ENCODE measurements at regions not wholly inside any gene's neighbourhood (a gene's known extent, or its start where the extent isn't known, plus 50 kb on each side); places are given as distances from the start of the nearest gene placed in this dataset.

- H3K36me3 ChIP-seq (ENCODE audit: control insufficient read depth, insufficient read depth, low read length): no peaks in the 10 kb centered on the region
- ChIA-PET POLR2A (no interaction called here), CTCF (no interaction called here)
- no peak for TF ChIP-seq TCF7L2 (IDR thresholded peaks at IDR 0.05; ENCODE audit: low read depth, low read length)
- TF ChIP-seq, protein P1, sequence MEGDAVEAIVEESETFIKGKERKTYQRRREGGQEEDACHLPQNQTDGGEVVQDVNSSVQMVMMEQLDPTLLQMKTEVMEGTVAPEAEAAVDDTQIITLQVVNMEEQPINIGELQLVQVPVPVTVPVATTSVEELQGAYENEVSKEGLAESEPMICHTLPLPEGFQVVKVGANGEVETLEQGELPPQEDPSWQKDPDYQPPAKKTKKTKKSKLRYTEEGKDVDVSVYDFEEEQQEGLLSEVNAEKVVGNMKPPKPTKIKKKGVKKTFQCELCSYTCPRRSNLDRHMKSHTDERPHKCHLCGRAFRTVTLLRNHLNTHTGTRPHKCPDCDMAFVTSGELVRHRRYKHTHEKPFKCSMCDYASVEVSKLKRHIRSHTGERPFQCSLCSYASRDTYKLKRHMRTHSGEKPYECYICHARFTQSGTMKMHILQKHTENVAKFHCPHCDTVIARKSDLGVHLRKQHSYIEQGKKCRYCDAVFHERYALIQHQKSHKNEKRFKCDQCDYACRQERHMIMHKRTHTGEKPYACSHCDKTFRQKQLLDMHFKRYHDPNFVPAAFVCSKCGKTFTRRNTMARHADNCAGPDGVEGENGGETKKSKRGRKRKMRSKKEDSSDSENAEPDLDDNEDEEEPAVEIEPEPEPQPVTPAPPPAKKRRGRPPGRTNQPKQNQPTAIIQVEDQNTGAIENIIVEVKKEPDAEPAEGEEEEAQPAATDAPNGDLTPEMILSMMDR (IDR thresholded peaks at IDR 0.05): no peak
- TF ChIP-seq, protein P2, sequence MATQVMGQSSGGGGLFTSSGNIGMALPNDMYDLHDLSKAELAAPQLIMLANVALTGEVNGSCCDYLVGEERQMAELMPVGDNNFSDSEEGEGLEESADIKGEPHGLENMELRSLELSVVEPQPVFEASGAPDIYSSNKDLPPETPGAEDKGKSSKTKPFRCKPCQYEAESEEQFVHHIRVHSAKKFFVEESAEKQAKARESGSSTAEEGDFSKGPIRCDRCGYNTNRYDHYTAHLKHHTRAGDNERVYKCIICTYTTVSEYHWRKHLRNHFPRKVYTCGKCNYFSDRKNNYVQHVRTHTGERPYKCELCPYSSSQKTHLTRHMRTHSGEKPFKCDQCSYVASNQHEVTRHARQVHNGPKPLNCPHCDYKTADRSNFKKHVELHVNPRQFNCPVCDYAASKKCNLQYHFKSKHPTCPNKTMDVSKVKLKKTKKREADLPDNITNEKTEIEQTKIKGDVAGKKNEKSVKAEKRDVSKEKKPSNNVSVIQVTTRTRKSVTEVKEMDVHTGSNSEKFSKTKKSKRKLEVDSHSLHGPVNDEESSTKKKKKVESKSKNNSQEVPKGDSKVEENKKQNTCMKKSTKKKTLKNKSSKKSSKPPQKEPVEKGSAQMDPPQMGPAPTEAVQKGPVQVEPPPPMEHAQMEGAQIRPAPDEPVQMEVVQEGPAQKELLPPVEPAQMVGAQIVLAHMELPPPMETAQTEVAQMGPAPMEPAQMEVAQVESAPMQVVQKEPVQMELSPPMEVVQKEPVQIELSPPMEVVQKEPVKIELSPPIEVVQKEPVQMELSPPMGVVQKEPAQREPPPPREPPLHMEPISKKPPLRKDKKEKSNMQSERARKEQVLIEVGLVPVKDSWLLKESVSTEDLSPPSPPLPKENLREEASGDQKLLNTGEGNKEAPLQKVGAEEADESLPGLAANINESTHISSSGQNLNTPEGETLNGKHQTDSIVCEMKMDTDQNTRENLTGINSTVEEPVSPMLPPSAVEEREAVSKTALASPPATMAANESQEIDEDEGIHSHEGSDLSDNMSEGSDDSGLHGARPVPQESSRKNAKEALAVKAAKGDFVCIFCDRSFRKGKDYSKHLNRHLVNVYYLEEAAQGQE (IDR thresholded peaks at IDR 0.05; ENCODE audit: insufficient read depth in 1 of 2, low read depth in 2 of 2, low read length in 1 of 2): no peak
- in situ Hi-C loops (cut with HindIII; ENCODE audit: low pct_unique_long_range_greater_than_20kb, low sequenced_read_pairs) (no loop called here), intact Hi-C loops (cut with micrococcal nuclease; ENCODE audit: unreplicated experiment) (no loop called here)
- H3K4me1 ChIP-seq (ENCODE audit: control insufficient read depth, insufficient read depth, low read length): no peaks in the 10 kb centered on the region
- H3K27me3 ChIP-seq (ENCODE audit: control insufficient read depth, insufficient read depth, low read length): peaks cover 4% of the 10 kb centered on the region; the same call in 1 of the 2 replicates
- H3K9me3 ChIP-seq (ENCODE audit: control insufficient read depth, insufficient read depth, low read depth, low read length): no peaks in the 10 kb centered on the region
- no peak for ATAC-seq
- no peak overlapping the region for H3K4me3 ChIP-seq (ENCODE audit: low read depth in 2 of 2, low read length in 2 of 2)
- no peak overlapping the region for H3K27ac ChIP-seq (ENCODE audit: low read length)
- no TSS peak for BruUV-seq (replicated peaks)
- DNase-seq (ENCODE audit: low read depth, low spot score): no peak
Observed at GRCh38 chr20:57034001-57034400, 232.4 kb downstream of the BMP7 start.

DNA sequence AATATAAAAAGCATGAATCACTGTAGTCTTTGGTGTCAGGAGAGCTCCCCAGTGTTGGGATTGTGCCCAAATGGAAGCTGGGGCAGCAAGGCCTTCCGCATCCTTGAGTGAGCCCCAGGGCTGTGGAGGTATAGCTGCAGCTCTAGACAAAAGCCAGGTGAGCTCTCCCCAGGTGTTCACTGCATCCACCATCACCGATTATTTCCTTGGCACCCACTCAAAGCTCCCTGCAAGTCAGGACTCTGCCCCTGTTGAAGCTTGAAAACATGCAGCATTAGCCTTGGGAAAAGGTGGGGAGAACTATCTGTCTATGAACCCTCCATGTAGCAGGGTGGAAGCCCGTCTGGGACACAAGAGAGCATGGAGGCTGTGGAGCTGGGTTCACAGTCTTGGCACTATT lies 228.8 kb downstream of the BMP7 start:
- no peaks in the 10 kb centered on the region for H3K36me3 ChIP-seq (ENCODE audit: control insufficient read depth, insufficient read depth, low read length)
- ChIA-PET CTCF (no interaction called here), POLR2A (no interaction called here)
- ATAC-seq: no peak
- no peak overlapping the region for H3K27ac ChIP-seq (ENCODE audit: low read length)
- H3K4me1 ChIP-seq (ENCODE audit: control insufficient read depth, insufficient read depth, low read length): no peaks in the 10 kb centered on the region
- peaks cover 4% of the 10 kb centered on the region; the same call in 1 of the 2 replicates for H3K27me3 ChIP-seq (ENCODE audit: control insufficient read depth, insufficient read depth, low read length)
- in situ Hi-C loops (cut with HindIII; ENCODE audit: low pct_unique_long_range_greater_than_20kb, low sequenced_read_pairs) (no loop called here), intact Hi-C loops (cut with micrococcal nuclease; ENCODE audit: unreplicated experiment) (no loop called here)
- H3K9me3 ChIP-seq (ENCODE audit: control insufficient read depth, insufficient read depth, low read depth, low read length): no peaks in the 10 kb centered on the region
- TF ChIP-seq, protein P2 (IDR thresholded peaks at IDR 0.05; ENCODE audit: insufficient read depth in 1 of 2, low read depth in 2 of 2, low read length in 1 of 2): no peak
- TF ChIP-seq TCF7L2 (IDR thresholded peaks at IDR 0.05; ENCODE audit: low read depth, low read length): no peak
- no peak for TF ChIP-seq POLR2AphosphoS5 (IDR thresholded peaks at IDR 0.05; ENCODE audit: low read depth, low read length)
- no TSS peak for BruUV-seq (replicated peaks)
- H3K4me3 ChIP-seq (ENCODE audit: low read depth in 2 of 2, low read length in 2 of 2): no peak overlapping the region
- DNase-seq (ENCODE audit: low read depth, low spot score): no peak
